Left lung (tissue), 4 donors: ENCODE measurements at regions not wholly inside any gene's neighbourhood (a gene's known extent, or its start where the extent isn't known, plus 50 kb on each side); places are given as distances from the start of the nearest gene placed in this dataset.

ENCODE experiments used
- ATAC-seq: fragments of 200-7000 bp; cut with Tn5 transposase; one replicate; pipeline ENCODE4 v1.9.1; 2020; ENCODE audit warnings: moderate library complexity
- DNase-seq, 4 donors: peaks; one replicate each; pipeline ENCODE4 v3.0.0-alpha.2; 2013 to 2020
- H3K27ac ChIP-seq, 2 donors: fragments of 200-600 bp; sonication (generic) in 1 of 2; one replicate each; pipeline versions ENCODE4 v1.5.0 to v1.8.0; 2020 to 2021
- H3K27me3 ChIP-seq, 2 donors: fragments of 200-600 bp; sonication (generic) in 1 of 2; one replicate each; pipeline versions ENCODE4 v1.5.0 to v1.8.0; 2020 to 2021
- H3K36me3 ChIP-seq, 2 donors: fragments of 200-600 bp; sonication (generic) in 1 of 2; one replicate each; pipeline versions ENCODE4 v1.5.0 to v1.8.0; 2020 to 2021
- H3K4me1 ChIP-seq, 2 donors: fragments of 200-600 bp; one replicate each; pipeline ENCODE4 v1.8.0; 2021
- H3K4me3 ChIP-seq, 2 donors: fragments of 200-600 bp; sonication (generic) in 1 of 2; one replicate each; pipeline versions ENCODE4 v1.5.0 to v1.8.0; 2020 to 2021; ENCODE audit warnings: mild to moderate bottlenecking in 1 of 2
- H3K9me3 ChIP-seq, 2 donors: fragments of 200-600 bp; sonication (generic) in 1 of 2; one replicate each; pipeline versions ENCODE4 v1.5.0 to v1.8.0; 2020 to 2021
- intact Hi-C, 2 donors: fragments of 100-400 bp; cut with DNase I; formaldehyde crosslinking; loops; one replicate each; pipeline versions ENCODE4 v1.11.2 to v1.14.2; 2022
- TF ChIP-seq, protein P1 (sequence below), 2 donors: fragments of 200-600 bp; sonication (generic) in 1 of 2; IDR thresholded peaks; one replicate each; pipeline versions ENCODE4 v1.5.0 to v1.8.0; 2021; ENCODE audit warnings: antibody characterized with exemption in 2 of 2
- donor health status: DM: no; HTN: yes; CAD: no.
- donor health status: DM: no; HTN: no; CAD: no.

GRCh38 chr6:154561750-154562149, 51.3 kb upstream of the CNKSR3 start:
- Histone ChIP-seq H3K4me1 (no peaks in the 10 kb centered on the region), H3K36me3 (no peaks in the 10 kb centered on the region), H3K9me3 (no peaks in the 10 kb centered on the region), H3K27ac (no peak overlapping the region), H3K4me3 (no peak overlapping the region), H3K27me3 (no peaks in the 10 kb centered on the region)
- no peak for ATAC-seq
- no peak for DNase-seq
- intact Hi-C loops, result no loop called here
- TF ChIP-seq, protein P1, sequence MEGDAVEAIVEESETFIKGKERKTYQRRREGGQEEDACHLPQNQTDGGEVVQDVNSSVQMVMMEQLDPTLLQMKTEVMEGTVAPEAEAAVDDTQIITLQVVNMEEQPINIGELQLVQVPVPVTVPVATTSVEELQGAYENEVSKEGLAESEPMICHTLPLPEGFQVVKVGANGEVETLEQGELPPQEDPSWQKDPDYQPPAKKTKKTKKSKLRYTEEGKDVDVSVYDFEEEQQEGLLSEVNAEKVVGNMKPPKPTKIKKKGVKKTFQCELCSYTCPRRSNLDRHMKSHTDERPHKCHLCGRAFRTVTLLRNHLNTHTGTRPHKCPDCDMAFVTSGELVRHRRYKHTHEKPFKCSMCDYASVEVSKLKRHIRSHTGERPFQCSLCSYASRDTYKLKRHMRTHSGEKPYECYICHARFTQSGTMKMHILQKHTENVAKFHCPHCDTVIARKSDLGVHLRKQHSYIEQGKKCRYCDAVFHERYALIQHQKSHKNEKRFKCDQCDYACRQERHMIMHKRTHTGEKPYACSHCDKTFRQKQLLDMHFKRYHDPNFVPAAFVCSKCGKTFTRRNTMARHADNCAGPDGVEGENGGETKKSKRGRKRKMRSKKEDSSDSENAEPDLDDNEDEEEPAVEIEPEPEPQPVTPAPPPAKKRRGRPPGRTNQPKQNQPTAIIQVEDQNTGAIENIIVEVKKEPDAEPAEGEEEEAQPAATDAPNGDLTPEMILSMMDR (IDR thresholded peaks at IDR 0.05), result no peak

DNA sequence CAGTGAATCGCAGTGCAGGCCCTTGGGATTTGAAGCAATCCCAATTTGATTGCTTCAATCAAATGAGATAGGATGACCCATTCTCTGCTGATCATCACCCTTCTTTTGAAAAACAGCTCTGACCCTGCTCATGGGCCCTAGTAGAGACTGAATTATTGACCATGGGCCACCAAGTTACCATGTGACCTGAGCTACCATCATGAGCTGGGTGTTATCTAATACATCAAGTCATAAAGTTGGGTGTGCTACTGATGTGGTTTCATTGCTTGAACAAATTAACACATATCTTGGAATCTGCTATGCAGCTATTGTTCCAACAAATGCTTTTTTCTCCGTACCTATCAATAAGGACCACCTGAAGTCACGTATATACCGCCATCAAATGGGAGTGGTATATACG, 54.8 kb upstream of the CNKSR3 start:
- intact Hi-C loops, result no loop called here
- DNase-seq (no peak), ATAC-seq (no peak)
- H3K27me3 ChIP-seq, result no peaks in the 10 kb centered on the region
- H3K27ac ChIP-seq, result no peak overlapping the region
- no peaks in the 10 kb centered on the region for H3K4me1 ChIP-seq
- TF ChIP-seq, protein P1 (IDR thresholded peaks at IDR 0.05), result no peak
- H3K9me3 ChIP-seq, result no peaks in the 10 kb centered on the region
- no peak overlapping the region for H3K4me3 ChIP-seq
- no peaks in the 10 kb centered on the region for H3K36me3 ChIP-seq

DNA sequence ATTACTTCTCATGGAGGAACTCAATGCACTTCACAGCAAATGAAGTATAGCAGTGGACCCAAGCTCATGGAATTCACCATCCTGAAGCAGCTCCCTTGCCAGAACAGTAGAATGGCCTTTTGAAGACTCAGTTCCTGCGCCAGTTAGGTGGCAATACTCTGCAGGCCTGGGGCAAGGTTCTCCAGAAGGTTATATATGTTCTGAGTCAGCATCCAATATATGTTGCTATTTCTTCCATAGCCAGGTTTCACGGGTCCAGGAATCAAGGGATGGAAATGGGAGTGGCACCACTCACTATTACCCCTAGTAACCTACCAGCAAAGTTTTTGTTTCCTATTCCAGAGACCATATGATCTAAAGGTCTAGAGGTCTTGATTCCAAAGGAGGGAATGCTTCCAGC, 56.4 kb upstream of the CNKSR3 start:
- H3K36me3 ChIP-seq, result no peaks in the 10 kb centered on the region
- no peaks in the 10 kb centered on the region for H3K4me1 ChIP-seq
- TF ChIP-seq, protein P1 (IDR thresholded peaks at IDR 0.05), result no peak
- DNase-seq (no peak), ATAC-seq (no peak)
- no peaks in the 10 kb centered on the region for H3K27me3 ChIP-seq
- no peak overlapping the region for H3K27ac ChIP-seq
- H3K4me3 ChIP-seq, result no peak overlapping the region
- intact Hi-C loops, result no loop called here
- H3K9me3 ChIP-seq, result no peaks in the 10 kb centered on the region

GRCh38 chr6:154567695-154568220, 57.3 kb upstream of the CNKSR3 start:
- TF ChIP-seq, protein P1 (IDR thresholded peaks at IDR 0.05), result no peak
- ATAC-seq (no peak), DNase-seq (no peak)
- Histone ChIP-seq H3K4me3 (no peak overlapping the region), H3K36me3 (no peaks in the 10 kb centered on the region), H3K4me1 (no peaks in the 10 kb centered on the region), H3K27me3 (no peaks in the 10 kb centered on the region), H3K27ac (no peak overlapping the region), H3K9me3 (no peaks in the 10 kb centered on the region)
- intact Hi-C loops, result no loop called here

GRCh38 chr6:154569156-154569862, 58.8 kb upstream of the CNKSR3 start:
- H3K36me3 ChIP-seq, result no peaks in the 10 kb centered on the region
- no peak overlapping the region for H3K4me3 ChIP-seq
- TF ChIP-seq, protein P1 (IDR thresholded peaks at IDR 0.05), result no peak
- no peaks in the 10 kb centered on the region for H3K27me3 ChIP-seq
- ATAC-seq (no peak), DNase-seq (no peak)
- no peaks in the 10 kb centered on the region for H3K4me1 ChIP-seq
- H3K9me3 ChIP-seq, result no peaks in the 10 kb centered on the region
- intact Hi-C loops, result no loop called here
- H3K27ac ChIP-seq, result no peak overlapping the region
